Stimulated activated naive CD4-positive, alpha-beta T cell treated with Interleukin-2 at 50 U/mL for 16 hours (primary cell): ENCODE measurements at regions not wholly inside any gene's neighbourhood (a gene's known extent, or its start where the extent isn't known, plus 50 kb on each side); places are given as distances from the start of the nearest gene placed in this dataset.

Experiments used
- DNase-seq: peaks from one replicate; lab custom pipeline; 2025; lab: John Stamatoyannopoulos, UW

DNA sequence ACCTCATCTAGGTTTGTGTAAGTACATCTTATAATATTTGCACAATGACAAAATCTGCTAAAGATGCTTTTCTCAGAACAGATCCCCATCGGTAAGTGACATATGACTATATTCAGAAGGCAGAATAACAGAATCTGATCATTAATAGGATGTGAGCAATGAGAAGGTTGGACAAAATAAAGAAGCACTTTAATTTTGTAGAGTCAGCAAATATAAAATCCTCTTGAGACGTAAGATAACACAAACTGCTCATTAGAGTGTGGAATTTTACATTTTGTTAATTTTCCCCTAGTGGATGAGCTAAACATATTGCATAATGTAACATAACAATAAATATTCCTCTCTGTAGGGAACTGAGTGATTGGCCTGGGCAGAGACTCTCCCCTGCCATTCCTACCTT lies 658.4 kb upstream of the ZP4 start:
- DNase-seq, result no peak

DNA sequence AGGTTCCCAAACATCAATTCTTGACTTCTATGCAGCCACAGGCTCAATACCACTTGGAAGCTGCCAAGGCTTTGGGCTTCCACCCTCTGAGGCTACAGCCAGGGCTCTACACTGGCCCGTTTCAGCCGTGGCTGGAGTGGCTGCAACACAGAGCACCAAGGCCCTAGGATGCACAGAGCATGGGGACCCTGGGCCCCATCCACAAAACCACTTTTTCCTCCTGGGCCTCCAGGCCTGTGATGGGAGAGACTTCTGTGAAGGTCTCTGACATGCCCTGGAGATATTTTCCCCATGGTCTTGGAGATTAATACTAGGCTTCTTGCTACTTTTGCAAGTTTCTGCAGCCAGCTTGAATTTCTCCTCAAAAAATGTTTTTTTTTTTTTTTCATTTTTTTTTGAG lies 655.4 kb upstream of the ZP4 start:
- no peak for DNase-seq

DNA sequence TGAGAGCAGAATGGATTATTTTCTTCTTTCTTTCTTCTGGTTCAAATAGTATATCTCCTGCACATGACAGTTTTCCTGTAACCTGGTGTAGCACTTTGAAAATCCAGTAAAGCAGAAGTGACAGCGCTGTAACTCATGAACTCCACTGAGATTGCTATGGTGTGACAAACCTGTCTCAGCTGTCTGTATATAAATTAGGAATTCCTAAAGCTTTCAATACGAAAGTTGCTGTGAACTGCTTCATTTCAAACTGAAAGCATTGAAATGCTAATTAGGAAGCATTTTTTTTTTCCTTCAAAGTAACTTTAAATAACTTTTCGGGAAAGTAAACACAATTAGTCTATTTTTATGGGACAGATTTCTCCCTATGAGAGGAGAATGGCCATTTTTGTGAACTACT lies 646.9 kb upstream of the ZP4 start:
- DNase-seq, result no peak

DNA sequence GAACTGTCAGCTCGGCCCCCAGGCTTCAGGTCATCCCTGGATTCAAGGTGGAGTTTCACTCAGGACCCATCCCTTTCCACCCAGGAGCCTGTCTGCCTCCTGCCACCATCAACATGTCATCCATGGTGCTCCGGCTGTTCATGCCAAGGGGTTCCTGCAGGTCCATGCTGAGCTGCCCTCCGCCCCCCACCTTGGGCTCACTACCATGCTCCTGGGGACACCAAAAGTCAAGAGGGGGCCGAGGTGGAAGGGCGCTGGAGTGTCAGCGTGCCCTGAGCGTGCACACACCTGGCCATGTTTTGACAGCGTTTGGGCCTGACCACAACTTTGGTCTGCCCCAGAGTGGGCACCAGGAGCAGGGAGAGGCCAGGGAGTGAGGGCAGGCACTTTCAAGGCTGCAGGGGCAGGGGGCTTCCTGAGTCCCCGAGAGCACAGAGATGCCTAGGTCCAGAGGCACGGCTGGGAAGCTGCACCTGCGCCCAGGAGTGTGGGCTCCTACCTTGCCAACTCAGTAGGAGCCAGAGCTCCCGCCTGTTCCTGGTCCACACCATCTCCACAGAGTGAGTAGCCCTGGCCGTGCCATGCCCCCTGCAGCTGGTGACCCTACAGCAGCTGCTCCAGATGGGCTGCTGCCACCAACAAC lies 639.6 kb upstream of the ZP4 start:
- DNase-seq, result no peak

GRCh38 chr1:238517711-238518110 lies 627.0 kb upstream of the ZP4 start:
- DNase-seq, result no peak

DNA sequence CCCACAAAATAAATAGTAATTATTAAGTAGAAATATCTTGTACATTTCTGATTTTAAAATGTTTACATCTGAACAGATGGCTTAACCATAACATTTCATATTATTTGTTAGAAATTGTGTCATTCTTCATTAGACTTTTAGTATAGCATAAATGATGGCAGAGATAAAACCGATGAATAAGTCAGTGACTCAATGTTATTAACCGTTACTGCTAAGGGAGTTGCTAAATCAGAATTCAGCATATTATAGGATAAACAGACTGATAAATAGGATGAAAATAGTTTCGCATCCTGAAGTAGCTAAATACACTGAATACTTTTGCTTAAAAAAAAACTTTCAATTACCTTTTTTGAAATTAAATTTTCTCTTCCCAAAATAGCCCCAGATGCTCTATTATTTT lies 610.6 kb upstream of the ZP4 start:
- no peak for DNase-seq

- DNase-seq, result no peak
Measured at GRCh38 chr1:238499021-238499420, 608.3 kb upstream of the ZP4 start.

- DNase-seq, result no peak
Measured at GRCh38 chr1:238492271-238492670, 601.5 kb upstream of the ZP4 start.

- no peak for DNase-seq
Measured at GRCh38 chr1:238491265-238491664, 600.5 kb upstream of the ZP4 start.

DNA sequence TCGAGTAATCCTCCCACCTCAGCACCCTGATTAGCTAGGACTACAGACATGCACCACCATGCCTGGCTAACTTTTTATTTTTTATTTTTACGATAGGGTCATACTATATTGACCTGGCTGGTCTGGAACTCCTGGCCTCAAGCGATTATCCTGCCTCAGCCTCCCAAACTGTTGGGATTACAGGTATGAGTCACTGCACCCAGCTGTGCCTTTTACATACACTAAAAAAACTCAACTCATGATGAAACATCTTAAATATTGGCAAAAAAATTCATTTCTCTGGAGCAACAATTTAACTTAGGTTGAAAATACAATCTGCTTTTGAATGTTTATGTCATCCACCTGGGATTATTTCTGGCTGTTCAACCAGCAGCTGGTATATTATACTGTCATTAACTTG lies 598.3 kb upstream of the ZP4 start:
- no peak for DNase-seq

- DNase-seq, result no peak
Measured at GRCh38 chr1:238488401-238488800, 597.7 kb upstream of the ZP4 start.

GRCh38 chr1:238487931-238488330 lies 597.2 kb upstream of the ZP4 start:
- no peak for DNase-seq

- DNase-seq, result no peak
Measured at GRCh38 chr1:238485912-238486209, 595.1 kb upstream of the ZP4 start.

GRCh38 chr1:238485057-238485911 lies 594.6 kb upstream of the ZP4 start:
- no peak for DNase-seq

DNA sequence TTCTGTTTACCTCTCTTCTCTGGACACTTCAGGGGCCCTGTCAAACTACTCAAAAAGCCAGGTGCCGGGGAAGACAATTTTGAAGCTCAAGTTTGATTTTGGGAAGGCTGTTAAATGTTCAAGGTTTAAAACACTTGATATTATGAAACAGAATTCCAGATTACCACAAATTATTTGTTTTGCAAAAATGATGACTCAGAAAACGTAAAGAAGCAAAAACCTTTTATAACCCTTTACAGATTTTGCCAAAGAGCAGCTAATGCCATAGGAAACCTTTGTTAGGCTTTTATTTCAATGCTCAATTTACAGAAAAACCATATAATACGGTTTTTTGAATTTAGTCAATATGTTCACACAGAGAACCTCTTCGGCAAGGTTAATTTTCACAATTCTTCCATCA lies 593.4 kb upstream of the ZP4 start:
- DNase-seq, result no peak

DNA sequence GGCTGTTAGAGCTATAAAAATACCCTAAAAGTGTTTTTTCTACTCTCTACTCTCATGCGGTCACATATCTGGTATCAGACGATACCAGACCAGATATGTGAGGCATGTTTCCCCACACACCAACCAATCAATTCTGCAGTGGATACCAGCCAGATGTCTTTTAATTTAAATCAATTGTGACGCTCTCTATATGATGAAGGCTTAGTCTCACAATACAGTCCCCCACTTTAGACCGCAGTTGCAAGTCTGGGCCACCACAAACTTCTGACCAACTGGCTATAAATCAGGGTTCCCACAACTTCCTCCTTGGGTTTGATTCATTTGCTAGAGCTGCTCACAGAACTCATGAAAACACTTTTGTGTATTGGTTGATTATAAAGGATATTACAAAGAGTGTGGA lies 586.1 kb upstream of the ZP4 start:
- no peak for DNase-seq

GRCh38 chr1:238475712-238476111 lies 585.0 kb upstream of the ZP4 start:
- no peak for DNase-seq

DNA sequence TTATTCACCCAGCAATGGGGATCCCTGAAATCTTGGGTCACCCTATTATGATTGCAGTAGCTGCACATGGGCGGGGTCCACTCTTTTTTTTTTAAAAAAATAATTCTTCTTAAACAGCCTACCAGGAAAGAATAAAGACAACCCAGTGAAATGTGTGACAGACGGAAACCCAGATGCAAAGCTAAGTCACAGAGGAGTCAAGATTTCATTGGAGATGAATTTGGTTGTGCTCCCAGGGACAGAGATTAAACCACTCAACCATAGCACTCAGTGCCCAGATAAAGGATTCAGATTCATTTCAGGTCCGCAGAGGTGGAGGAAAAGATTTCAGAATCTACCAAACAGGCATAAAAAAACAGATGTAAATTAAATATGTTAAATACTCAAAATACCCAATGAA lies 583.5 kb upstream of the ZP4 start:
- no peak for DNase-seq

DNA sequence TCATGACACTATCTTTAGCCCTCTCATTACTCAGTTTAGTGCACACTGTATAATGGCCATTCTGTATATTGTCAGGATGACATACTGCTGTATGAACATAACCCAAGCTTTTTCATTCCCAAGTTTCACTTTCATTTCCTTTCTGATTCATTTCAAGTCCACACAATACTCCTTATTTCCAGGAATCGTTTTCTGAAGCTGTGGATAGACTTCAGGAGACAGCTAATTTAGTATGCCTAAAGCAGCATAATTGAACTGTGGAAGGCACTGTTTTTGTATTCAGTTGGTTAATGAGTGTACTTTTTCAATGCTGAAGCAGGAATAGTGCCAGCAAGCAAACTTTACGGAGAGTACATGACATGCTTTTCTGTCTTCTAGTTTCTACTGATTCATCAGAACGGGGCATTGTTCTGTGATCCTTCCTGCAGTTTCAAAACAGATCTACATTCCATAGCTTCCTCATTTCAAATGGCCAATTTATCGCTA lies 578.5 kb upstream of the ZP4 start:
- no peak for DNase-seq

DNA sequence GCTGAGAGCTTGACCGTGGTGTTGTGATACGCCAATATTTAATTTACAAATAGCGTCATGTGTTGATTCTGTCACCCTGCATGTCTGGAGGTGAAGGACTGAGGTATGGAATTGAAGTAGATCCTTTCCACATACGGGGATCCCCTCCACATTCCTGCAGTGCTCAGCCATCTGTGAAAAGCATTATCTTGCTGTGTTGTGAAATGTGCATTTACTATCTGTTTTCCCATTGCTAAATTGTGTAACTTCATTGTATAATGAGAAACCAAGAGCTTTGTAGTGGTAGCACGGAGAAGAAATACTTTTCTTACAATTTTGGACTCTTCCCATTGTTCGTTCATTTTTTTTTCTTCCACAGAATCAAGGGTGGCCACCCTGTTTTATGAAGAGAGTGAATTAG lies 577.3 kb upstream of the ZP4 start:
- DNase-seq, result no peak

DNA sequence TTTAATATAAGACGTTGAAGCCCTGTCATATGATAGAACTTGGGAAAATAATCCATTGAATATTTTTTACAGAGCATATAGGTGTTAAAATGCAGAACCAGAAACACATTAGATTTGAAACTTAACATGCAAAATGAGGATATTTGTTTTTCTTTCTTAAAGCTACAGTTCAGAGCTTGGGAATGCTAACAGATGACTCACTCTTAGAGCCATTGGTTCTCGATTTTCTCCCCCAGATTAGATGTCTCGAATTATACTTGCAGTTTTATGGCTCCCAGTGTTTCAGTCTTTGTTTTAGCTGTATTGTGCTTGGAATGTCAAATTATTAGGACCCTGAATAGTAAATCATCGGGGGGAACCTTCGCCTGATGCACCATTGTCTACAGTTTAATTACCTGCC lies 575.7 kb upstream of the ZP4 start:
- no peak for DNase-seq

DNA sequence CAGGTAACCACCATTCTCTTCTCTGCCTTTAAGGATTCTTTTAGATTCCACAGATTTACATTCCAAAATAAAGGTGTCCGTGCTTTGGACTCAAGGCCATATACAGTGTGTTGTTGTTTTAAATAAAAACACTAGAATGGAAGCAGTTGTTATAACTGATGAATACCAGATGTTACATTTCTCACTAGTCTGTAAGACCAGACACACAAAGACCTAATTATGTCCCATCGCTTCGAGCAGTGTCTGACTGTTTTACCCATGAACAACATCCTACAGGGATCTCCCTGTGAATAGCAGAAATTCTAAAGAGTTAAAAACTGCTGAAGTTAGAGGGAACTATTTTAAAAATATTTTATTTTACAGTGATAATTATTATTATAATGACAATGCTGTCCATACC lies 574.7 kb upstream of the ZP4 start:
- no peak for DNase-seq

DNA sequence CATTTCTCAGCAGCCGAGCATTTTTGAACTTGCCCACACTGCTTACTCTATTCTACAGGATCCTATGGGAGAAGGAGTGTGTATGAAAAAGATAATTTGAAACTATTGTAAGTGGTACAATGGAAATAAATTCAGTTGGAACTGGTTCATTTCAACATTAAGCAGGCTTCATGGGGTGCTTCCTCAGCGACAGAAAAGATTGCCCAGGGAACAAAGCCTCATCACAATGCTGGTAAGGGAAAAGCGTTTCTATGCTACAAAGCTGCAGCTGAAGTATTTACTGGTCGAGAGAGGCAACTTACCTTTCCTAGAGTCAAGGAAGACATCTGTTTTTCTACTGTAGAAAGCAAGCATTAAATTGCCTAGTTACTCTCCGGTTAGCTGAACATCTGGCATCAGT lies 568.2 kb upstream of the ZP4 start:
- no peak for DNase-seq

DNA sequence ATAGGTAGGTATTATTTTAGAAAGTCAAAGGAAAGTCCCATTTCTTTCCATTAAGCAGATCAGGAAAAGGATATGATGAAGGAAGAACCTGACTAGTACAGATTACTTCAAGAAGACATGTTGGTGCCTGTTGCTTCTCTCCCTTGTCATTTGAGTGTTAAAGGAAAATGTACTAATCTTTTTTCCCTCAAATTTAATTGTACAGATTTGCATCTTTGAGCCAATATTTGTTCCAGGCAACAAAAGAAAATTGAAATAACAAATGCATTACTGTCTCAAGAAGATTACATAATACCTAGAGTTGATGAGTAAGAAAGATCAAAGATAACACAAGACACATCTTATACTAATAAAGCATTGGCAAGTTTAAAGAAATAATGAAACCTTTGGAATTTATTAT lies 566.9 kb upstream of the ZP4 start:
- DNase-seq, result no peak
